IMR-90 (cell line): ENCODE measurements at regions not wholly inside any gene's neighbourhood (a gene's known extent, or its start where the extent isn't known, plus 50 kb on each side); places are given as distances from the start of the nearest gene placed in this dataset.

Experiments
- ATAC-seq: fragments of 200-7000 bp; cut with Tn5 transposase; 2 replicates; pipeline ENCODE4 v1.9.1; 2020; ENCODE audit warnings: low read depth, mild to moderate bottlenecking, moderate library complexity
- BruUV-seq: library from RNA; stranded (reverse); fragments of 400-500 nt; replicated peaks from 2 replicates; lab custom pipeline; 2021; lab: Mats Ljungman, UMichigan
- CTCF ChIA-PET: fragments of 300-600 bp; formaldehyde crosslinking; extraction: SDS; loops from one replicate; lab custom pipeline; 2021; ENCODE audit warnings: antibody characterized with exemption; lab: Yijun Ruan, JAX
- POLR2A ChIA-PET: fragments of 300-600 bp; sonication (Branson Sonifier 250); formaldehyde crosslinking; loops from one replicate; lab custom pipeline; 2022; ENCODE audit warnings: antibody characterized with exemption; ENCODE audit not compliant: unreplicated experiment; lab: Charles Lee
- DNase-seq: peaks from one replicate; pipeline ENCODE4 v3.0.0; 2013
- H2AFZ ChIP-seq: replicated peaks from 2 replicates; pipeline ENCODE3; 2013; ENCODE audit warnings: low read length, mild to moderate bottlenecking; ENCODE audit not compliant: poor library complexity
- H2AK5ac ChIP-seq: 2 replicates; pipeline ENCODE4 v1.6.1; 2013; ENCODE audit warnings: low read depth, low read length, inconsistent platforms
- H2AK9ac ChIP-seq: replicated peaks from 2 replicates; pipeline ENCODE3; 2013; ENCODE audit warnings: mild to moderate bottlenecking, low read depth, low read length, moderate library complexity; ENCODE audit not compliant: poor library complexity
- H2BK120ac ChIP-seq: 2 replicates; pipeline ENCODE4 v1.6.1; 2013; ENCODE audit warnings: low read depth, low read length, inconsistent platforms
- H2BK15ac ChIP-seq: 3 replicates; pipeline ENCODE4 v1.6.1; 2013; ENCODE audit warnings: low read depth, low read length, inconsistent platforms
- H2BK20ac ChIP-seq: 2 replicates; pipeline ENCODE4 v1.6.1; 2013; ENCODE audit warnings: low read depth, mild to moderate bottlenecking, inconsistent platforms, low read length, moderate library complexity
- H2BK5ac ChIP-seq: 2 replicates; pipeline ENCODE4 v1.6.1; 2013; ENCODE audit warnings: mild to moderate bottlenecking, low read depth, low read length, inconsistent platforms; ENCODE audit not compliant: poor library complexity, severe bottlenecking
- H3K14ac ChIP-seq: replicated peaks from 2 replicates; pipeline ENCODE4 v1.6.1; 2013; ENCODE audit warnings: low read depth, low read length, inconsistent platforms
- H3K18ac ChIP-seq: 2 replicates; pipeline ENCODE4 v1.6.1; 2013; ENCODE audit warnings: low read depth, low read length, control low read depth
- H3K23ac ChIP-seq: 2 replicates; pipeline ENCODE4 v1.6.1; 2013; ENCODE audit warnings: low read depth, low read length, inconsistent platforms
- H3K27ac ChIP-seq: 2 replicates; pipeline ENCODE4 v1.5.1; 2013; ENCODE audit warnings: mild to moderate bottlenecking, control low read depth, low read length; ENCODE audit not compliant: insufficient read depth
- H3K27me3 ChIP-seq: 2 replicates; pipeline ENCODE4 v1.6.1; 2013; ENCODE audit warnings: low read length; ENCODE audit not compliant: control insufficient read depth, insufficient read depth
- H3K36me3 ChIP-seq: 2 replicates; pipeline ENCODE4 v1.6.1; 2013; ENCODE audit warnings: low read length, mixed read lengths; ENCODE audit not compliant: control insufficient read depth, insufficient read depth
- H3K4ac ChIP-seq: 2 replicates; pipeline ENCODE4 v1.6.1; 2013; ENCODE audit warnings: low read depth, low read length, inconsistent platforms
- H3K4me1 ChIP-seq: 2 replicates; pipeline ENCODE4 v1.6.1; 2013; ENCODE audit warnings: low read length, mixed read lengths; ENCODE audit not compliant: control insufficient read depth, insufficient read depth
- H3K4me2 ChIP-seq: 2 replicates; pipeline ENCODE4 v1.6.1; 2013; ENCODE audit warnings: low read depth, mild to moderate bottlenecking, control low read depth, low read length, moderate library complexity
- H3K4me3 ChIP-seq: 2 replicates; pipeline ENCODE4 v1.5.1; 2013; ENCODE audit warnings: low read depth, mild to moderate bottlenecking, control low read depth, low read length, moderate library complexity; ENCODE audit not compliant: insufficient read depth
- H3K56ac ChIP-seq: 2 replicates; pipeline ENCODE4 v1.6.1; 2013; ENCODE audit warnings: low read length, inconsistent platforms; ENCODE audit not compliant: insufficient read depth; ENCODE audit errors: extremely low read depth
- H3K79me1 ChIP-seq, 2 experiments: 2 replicates each; pipeline ENCODE4 v1.6.1; 2013; ENCODE audit warnings: low read length in 2 of 2, inconsistent platforms in 1 of 2, low read depth in 1 of 2
- H3K9ac ChIP-seq: 2 replicates; pipeline ENCODE4 v1.6.1; 2013; ENCODE audit warnings: low read depth, low read length, control low read depth
- H3K9me1 ChIP-seq: 2 replicates; pipeline ENCODE4 v1.6.1; 2013; ENCODE audit warnings: low read length, inconsistent platforms; ENCODE audit not compliant: insufficient read depth
- H3K9me3 ChIP-seq: 2 replicates; pipeline ENCODE4 v1.6.1; 2013; ENCODE audit warnings: low read length; ENCODE audit not compliant: control insufficient read depth, insufficient read depth
- H4K20me1 ChIP-seq: 2 replicates; pipeline ENCODE4 v1.6.1; 2013; ENCODE audit warnings: low read length, inconsistent platforms; ENCODE audit not compliant: insufficient read depth
- H4K5ac ChIP-seq: 2 replicates; pipeline ENCODE4 v1.6.1; 2013; ENCODE audit warnings: mild to moderate bottlenecking, low read depth, low read length, control low read depth
- H4K8ac ChIP-seq, 2 experiments: 2 replicates each; pipeline ENCODE4 v1.6.1; 2013; ENCODE audit warnings: low read depth in 2 of 2, low read length in 2 of 2, control low read depth in 1 of 2, inconsistent platforms in 1 of 2
- H4K91ac ChIP-seq: 2 replicates; pipeline ENCODE4 v1.6.1; 2013; ENCODE audit warnings: low read depth, low read length, inconsistent platforms; ENCODE audit not compliant: insufficient read depth
- CEBPB ChIP-seq: IDR thresholded peaks from 2 replicates; pipeline ENCODE4 v1.6.1; 2012; ENCODE audit warnings: low read depth, low read length, improper control_type of control experiment
- CHD1 ChIP-seq: IDR thresholded peaks from 2 replicates; pipeline ENCODE4 v1.6.1; 2012; ENCODE audit warnings: low read depth, low read length, improper control_type of control experiment
- MAZ ChIP-seq: IDR thresholded peaks from 2 replicates; pipeline ENCODE4 v1.6.1; 2012; ENCODE audit warnings: low read depth, mild to moderate bottlenecking, low read length, improper control_type of control experiment, moderate library complexity, borderline replicate concordance
- NFE2L2 ChIP-seq: fragments of 150-350 bp; IDR thresholded peaks from 2 replicates; pipeline ENCODE4 v1.6.1; 2016; ENCODE audit warnings: low read depth, mild to moderate bottlenecking, low read length
- WGBS, 2 experiments: methylation state at CpG; one replicate each; pipeline versions ENCODE4 v1.1.5 to v1.1.7; 2013; ENCODE audit warnings: missing lambda C conversion rate in 2 of 2; ENCODE audit not compliant: insufficient read length in 1 of 2; ENCODE audit errors: extremely low coverage in 2 of 2; 5-methylcytosine and 5-hydroxymethylcytosine counted together
- dilution Hi-C: fragments of 300-500 bp; cut with HindIII; formaldehyde crosslinking; loops from one replicate; pipeline ENCODE4 v1.14.3; 2018; ENCODE audit warnings: low sequenced_read_pairs; ENCODE audit not compliant: unreplicated experiment
- in situ Hi-C: fragments of 300-500 bp; cut with MboI; formaldehyde crosslinking; loops from 3 replicates; pipeline ENCODE4 v1.14.3; 2019; ENCODE audit warnings: low sequenced_read_pairs, inconsistent platforms, mixed read lengths
- intact Hi-C: fragments of 100-400 bp; cut with micrococcal nuclease; formaldehyde crosslinking; loops from 2 replicates; pipeline ENCODE4 v1.10.0; 2022
- TF ChIP-seq, protein P1 (sequence below): conservative IDR thresholded peaks from 2 replicates; pipeline ENCODE4 v1.5.1; 2012; ENCODE audit warnings: mild to moderate bottlenecking, low read depth, low read length, improper control_type of control experiment
- TF ChIP-seq, protein P2 (sequence below): fragments of 150-350 bp; IDR thresholded peaks from 2 replicates; pipeline ENCODE4 v1.6.1; 2016; ENCODE audit warnings: low read depth, mild to moderate bottlenecking, low read length, moderate library complexity, borderline replicate concordance

DNA sequence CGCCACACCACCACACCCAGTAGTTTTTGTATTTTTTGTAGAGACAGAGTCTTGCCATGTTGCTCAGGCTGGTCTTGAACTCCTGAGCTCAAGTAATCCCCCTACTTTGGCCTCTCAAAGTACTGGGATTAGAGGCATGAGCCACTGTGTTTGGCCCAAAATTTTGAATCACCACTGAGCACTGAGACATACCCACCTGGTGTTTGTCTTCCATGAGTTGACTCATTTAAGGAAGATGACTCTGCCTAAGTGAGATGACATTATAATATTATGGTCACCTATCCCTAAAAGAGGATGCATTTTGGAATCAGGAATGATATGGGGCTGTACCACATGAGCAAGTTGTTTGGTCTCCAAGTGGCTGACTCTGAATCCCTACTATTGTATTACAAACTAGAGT, 54.6 kb upstream of the RNF217 start:
- no peak for ATAC-seq
- Histone ChIP-seq H2AFZ (no peak overlapping the region), H3K9me1 (no peaks in the 10 kb centered on the region), H4K91ac (no peak overlapping the region), H3K9me3 (no peaks in the 10 kb centered on the region), H3K27ac (no peak overlapping the region), H3K4ac (no peak overlapping the region), H4K5ac (no peak overlapping the region), H3K56ac (no peak overlapping the region), H3K18ac (no peak overlapping the region), H2AK9ac (no peak overlapping the region), H3K14ac (no peak overlapping the region), H3K4me1 (no peaks in the 10 kb centered on the region), H2BK15ac (no peak overlapping the region), H4K20me1 (no peaks in the 10 kb centered on the region), H2AK5ac (no peak overlapping the region), H3K9ac (no peak overlapping the region), H3K23ac (no peak overlapping the region), H2BK120ac (no peak overlapping the region), H4K8ac (no peak overlapping the region), H2BK5ac (no peak overlapping the region), H3K79me1 (no peaks in the 10 kb centered on the region), H3K4me3 (no peak overlapping the region), H3K27me3 (no peaks in the 10 kb centered on the region), H2BK20ac (no peak overlapping the region), H3K4me2 (no peak overlapping the region), H3K36me3 (no peaks in the 10 kb centered on the region)
- no peak for DNase-seq
- in situ Hi-C loops, result no loop called here
- POLR2A ChIA-PET, result no interaction called here
- no peak for TF ChIP-seq CEBPB
- TF ChIP-seq NFE2L2, result no peak
- no peak for TF ChIP-seq CHD1
- no peak for TF ChIP-seq MAZ
- TF ChIP-seq, protein P1, sequence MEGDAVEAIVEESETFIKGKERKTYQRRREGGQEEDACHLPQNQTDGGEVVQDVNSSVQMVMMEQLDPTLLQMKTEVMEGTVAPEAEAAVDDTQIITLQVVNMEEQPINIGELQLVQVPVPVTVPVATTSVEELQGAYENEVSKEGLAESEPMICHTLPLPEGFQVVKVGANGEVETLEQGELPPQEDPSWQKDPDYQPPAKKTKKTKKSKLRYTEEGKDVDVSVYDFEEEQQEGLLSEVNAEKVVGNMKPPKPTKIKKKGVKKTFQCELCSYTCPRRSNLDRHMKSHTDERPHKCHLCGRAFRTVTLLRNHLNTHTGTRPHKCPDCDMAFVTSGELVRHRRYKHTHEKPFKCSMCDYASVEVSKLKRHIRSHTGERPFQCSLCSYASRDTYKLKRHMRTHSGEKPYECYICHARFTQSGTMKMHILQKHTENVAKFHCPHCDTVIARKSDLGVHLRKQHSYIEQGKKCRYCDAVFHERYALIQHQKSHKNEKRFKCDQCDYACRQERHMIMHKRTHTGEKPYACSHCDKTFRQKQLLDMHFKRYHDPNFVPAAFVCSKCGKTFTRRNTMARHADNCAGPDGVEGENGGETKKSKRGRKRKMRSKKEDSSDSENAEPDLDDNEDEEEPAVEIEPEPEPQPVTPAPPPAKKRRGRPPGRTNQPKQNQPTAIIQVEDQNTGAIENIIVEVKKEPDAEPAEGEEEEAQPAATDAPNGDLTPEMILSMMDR, result no peak
- TF ChIP-seq, protein P2, sequence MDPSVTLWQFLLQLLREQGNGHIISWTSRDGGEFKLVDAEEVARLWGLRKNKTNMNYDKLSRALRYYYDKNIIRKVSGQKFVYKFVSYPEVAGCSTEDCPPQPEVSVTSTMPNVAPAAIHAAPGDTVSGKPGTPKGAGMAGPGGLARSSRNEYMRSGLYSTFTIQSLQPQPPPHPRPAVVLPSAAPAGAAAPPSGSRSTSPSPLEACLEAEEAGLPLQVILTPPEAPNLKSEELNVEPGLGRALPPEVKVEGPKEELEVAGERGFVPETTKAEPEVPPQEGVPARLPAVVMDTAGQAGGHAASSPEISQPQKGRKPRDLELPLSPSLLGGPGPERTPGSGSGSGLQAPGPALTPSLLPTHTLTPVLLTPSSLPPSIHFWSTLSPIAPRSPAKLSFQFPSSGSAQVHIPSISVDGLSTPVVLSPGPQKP, result no peak
- no CpG with 5 or more reads among the region's 1 CpG for WGBS, 2 experiments
- CTCF ChIA-PET, result no interaction called here
- no TSS peak for BruUV-seq
- intact Hi-C loops, result no loop called here
- dilution Hi-C loops, result no loop called here
